Stomach (tissue), 4 donors: ENCODE measurements at regions not wholly inside any gene's neighbourhood (a gene's known extent, or its start where the extent isn't known, plus 50 kb on each side); places are given as distances from the start of the nearest gene placed in this dataset.

Source experiments
- EP300 ChIP-seq: sonication (generic); formaldehyde crosslinking; IDR thresholded peaks from one replicate; pipeline ENCODE4 v1.6.1; 2017; ENCODE audit warnings: antibody characterized with exemption
- POLR2AphosphoS5 ChIP-seq, 3 donors: sonication (generic); formaldehyde crosslinking; IDR thresholded peaks; one replicate each; pipeline ENCODE4 v1.6.1; 2016; ENCODE audit warnings: antibody characterized with exemption in 3 of 3
- TF ChIP-seq, protein P1 (sequence below), 7 experiments: fragments of 450-650 bp in 4 of 7; fragments of 200-600 bp in 3 of 7; sonication (generic) in 3 of 7; IDR thresholded peaks; one replicate each; pipeline ENCODE4 v1.5.1; 2016 to 2019; ENCODE audit warnings: antibody characterized with exemption in 7 of 7, control low read depth in 2 of 7, mild to moderate bottlenecking in 1 of 7

DNA sequence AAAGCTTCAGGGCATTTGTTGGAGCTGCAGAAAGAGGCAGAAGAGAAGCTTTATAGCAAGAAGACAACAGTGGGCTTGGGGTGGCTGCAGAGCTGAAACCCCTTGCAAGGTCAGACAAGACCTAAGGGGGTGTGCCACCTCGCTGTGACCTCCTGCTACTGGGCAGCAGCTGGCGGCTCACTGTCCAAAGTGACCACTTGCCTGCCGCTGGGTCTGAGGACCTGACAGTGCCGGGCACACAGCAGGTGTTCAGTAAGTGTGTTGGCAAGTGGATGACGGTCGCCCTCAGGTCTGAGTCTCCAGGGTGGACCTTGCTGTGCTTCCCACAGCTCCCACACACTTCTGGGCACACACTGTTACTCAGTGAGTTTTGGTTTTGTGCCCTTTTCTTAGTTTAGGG is 336.5 kb downstream of the C16orf95 start:
- TF ChIP-seq, protein P1, sequence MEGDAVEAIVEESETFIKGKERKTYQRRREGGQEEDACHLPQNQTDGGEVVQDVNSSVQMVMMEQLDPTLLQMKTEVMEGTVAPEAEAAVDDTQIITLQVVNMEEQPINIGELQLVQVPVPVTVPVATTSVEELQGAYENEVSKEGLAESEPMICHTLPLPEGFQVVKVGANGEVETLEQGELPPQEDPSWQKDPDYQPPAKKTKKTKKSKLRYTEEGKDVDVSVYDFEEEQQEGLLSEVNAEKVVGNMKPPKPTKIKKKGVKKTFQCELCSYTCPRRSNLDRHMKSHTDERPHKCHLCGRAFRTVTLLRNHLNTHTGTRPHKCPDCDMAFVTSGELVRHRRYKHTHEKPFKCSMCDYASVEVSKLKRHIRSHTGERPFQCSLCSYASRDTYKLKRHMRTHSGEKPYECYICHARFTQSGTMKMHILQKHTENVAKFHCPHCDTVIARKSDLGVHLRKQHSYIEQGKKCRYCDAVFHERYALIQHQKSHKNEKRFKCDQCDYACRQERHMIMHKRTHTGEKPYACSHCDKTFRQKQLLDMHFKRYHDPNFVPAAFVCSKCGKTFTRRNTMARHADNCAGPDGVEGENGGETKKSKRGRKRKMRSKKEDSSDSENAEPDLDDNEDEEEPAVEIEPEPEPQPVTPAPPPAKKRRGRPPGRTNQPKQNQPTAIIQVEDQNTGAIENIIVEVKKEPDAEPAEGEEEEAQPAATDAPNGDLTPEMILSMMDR (IDR thresholded peaks at IDR 0.05), result no peak
- TF ChIP-seq POLR2AphosphoS5 (IDR thresholded peaks at IDR 0.05) (no peak), EP300 (no peak)
